ENCODE measurements at regions not wholly inside any gene's neighbourhood (a gene's known extent, or its start where the extent isn't known, plus 50 kb on each side); places are given as distances from the start of the nearest gene placed in this dataset.
A peak's percentile ranks its signal among the peaks of the same experiment; 100 is the strongest.
"Not testable (repeated sequence)": the region's sequence is repeated elsewhere in the genome, so short reads cannot be mapped to it uniquely, and the experiment has no call there.

DNA sequence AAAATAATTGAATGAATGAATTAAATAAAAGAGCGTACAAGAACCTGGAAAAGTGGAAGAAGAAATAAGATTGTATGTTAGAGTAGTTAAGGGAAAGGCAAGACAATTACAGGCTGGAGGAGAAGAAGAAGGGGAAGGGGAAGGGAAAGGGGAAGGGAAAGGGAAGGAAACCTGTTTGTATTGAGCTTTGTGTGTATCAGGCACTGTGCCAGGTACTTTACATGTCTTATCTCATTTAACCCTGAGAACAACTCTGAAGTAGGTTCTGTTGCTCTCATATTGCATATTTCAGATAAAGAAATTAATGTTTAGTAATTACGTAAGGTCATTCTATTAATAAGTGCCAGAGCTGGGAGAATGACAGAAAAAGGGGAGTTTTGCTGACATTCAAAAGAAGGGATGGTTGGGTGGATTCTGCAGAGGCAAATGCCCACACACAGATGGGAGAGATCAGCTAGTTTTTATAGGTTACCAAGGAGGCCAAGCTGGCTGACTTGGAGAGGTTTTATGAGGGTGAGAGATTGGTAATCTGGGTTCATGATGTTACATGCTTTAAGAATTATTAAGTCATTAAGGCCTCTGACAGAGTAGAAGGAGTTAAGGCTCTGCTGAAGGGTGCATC is 92.3 kb upstream of the LCORL start:
- TF ChIP-seq POLR2A (IDR thresholded peaks at IDR 0.05): no peak
- TF ChIP-seq, protein P1, sequence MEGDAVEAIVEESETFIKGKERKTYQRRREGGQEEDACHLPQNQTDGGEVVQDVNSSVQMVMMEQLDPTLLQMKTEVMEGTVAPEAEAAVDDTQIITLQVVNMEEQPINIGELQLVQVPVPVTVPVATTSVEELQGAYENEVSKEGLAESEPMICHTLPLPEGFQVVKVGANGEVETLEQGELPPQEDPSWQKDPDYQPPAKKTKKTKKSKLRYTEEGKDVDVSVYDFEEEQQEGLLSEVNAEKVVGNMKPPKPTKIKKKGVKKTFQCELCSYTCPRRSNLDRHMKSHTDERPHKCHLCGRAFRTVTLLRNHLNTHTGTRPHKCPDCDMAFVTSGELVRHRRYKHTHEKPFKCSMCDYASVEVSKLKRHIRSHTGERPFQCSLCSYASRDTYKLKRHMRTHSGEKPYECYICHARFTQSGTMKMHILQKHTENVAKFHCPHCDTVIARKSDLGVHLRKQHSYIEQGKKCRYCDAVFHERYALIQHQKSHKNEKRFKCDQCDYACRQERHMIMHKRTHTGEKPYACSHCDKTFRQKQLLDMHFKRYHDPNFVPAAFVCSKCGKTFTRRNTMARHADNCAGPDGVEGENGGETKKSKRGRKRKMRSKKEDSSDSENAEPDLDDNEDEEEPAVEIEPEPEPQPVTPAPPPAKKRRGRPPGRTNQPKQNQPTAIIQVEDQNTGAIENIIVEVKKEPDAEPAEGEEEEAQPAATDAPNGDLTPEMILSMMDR (IDR thresholded peaks at IDR 0.05): no peak
- TF ChIP-seq POLR2AphosphoS5 (IDR thresholded peaks at IDR 0.05): peak in 2 of 3 donors; percentile 13 to 27
- no peak overlapping the region for H3K4me3 ChIP-seq
- H3K36me3 ChIP-seq: no peaks in the 10 kb centered on the region
- intact Hi-C loops (cut with DNase I; ENCODE audit: low total_unique reads): no loop called here
- H3K27ac ChIP-seq: no peak overlapping the region
- no peaks in the 10 kb centered on the region for H3K9me3 ChIP-seq
- DNase-seq: peak in 1 of 2 donors; percentile 60
- 59 to 77% (median 67%) methylated on average over 2 of the region's 2 CpGs for WGBS, 5 donors
- peaks cover 0 to 17% (median 5%) of the 10 kb centered on the region in 4 donors for H3K4me1 ChIP-seq
- H3K27me3 ChIP-seq: no peaks in the 10 kb centered on the region

DNA sequence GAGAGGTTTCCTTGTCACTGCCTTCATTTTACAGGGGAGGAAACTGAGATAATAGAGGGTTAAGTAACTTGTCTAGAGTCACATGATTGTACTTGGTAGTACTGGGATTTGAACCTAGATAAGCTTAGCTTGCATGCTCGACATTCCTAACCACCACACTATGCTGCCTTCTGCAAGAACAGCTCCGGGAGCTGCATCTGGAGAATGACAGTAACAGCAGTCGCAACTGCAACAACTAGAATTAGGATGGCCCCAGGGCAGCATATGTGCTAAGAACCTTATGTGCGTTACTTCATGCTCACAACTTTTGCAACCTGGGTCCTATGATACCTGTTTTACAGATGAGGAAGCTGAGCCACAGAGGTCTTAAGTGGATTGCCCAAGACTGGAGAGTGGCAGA is 89.5 kb upstream of the LCORL start:
- Histone ChIP-seq H3K4me3 (no peak overlapping the region), H3K27me3 (no peaks in the 10 kb centered on the region), H3K4me1 (peaks cover 0 to 23% (median 11%) of the 10 kb centered on the region in 4 donors), H3K27ac (no peak overlapping the region), H3K9me3 (no peaks in the 10 kb centered on the region), H3K36me3 (no peaks in the 10 kb centered on the region)
- 69 to 74% (median 70%) methylated on average over 4 of the region's 4 CpGs for WGBS, 5 donors
- intact Hi-C loops (cut with DNase I; ENCODE audit: low total_unique reads): no loop called here
- no peak for DNase-seq
- TF ChIP-seq POLR2AphosphoS5 (IDR thresholded peaks at IDR 0.05): no peak
- TF ChIP-seq EP300 (IDR thresholded peaks at IDR 0.05): no peak
- TF ChIP-seq, protein P1 (IDR thresholded peaks at IDR 0.05): no peak
- no peak for TF ChIP-seq POLR2A (IDR thresholded peaks at IDR 0.05)

GRCh38 chr4:18110099-18110498 is 88.5 kb upstream of the LCORL start:
- TF ChIP-seq POLR2A (IDR thresholded peaks at IDR 0.05) (no peak), POLR2AphosphoS5 (IDR thresholded peaks at IDR 0.05) (no peak), EP300 (IDR thresholded peaks at IDR 0.05) (no peak)
- TF ChIP-seq, protein P1 (IDR thresholded peaks at IDR 0.05): no peak
- intact Hi-C loops (cut with DNase I; ENCODE audit: low total_unique reads): no loop called here
- Histone ChIP-seq H3K27me3 (no peaks in the 10 kb centered on the region), H3K36me3 (no peaks in the 10 kb centered on the region), H3K9me3 (no peaks in the 10 kb centered on the region), H3K27ac (no peak overlapping the region), H3K4me1 (peaks cover 0 to 23% (median 11%) of the 10 kb centered on the region in 4 donors), H3K4me3 (no peak overlapping the region)
- DNase-seq: no peak
- 56 to 67% (median 61%) methylated on average over 6 of the region's 6 CpGs for WGBS, 5 donors

DNA sequence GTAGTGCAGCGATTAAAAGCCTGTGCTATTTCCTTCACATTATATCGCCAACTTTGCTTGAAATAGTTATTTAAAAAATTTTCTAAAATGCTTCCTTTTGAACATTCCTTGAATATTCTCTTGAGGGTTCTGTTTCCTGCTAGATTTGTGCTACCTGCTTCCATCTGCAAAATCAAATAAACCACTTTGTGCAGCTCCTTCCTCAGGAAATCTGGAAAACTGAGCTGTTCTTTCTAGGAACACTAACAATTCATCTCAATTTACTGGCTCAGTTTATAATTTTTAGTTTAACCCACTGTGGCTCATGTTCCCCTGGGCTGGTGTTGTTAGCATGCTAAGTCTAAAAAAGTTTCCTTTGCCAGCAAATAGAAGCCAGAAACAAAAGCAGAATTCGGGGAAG is 88.1 kb upstream of the LCORL start:
- DNase-seq: no peak
- intact Hi-C loops (cut with DNase I; ENCODE audit: low total_unique reads): no loop called here
- 62 to 76% (median 66%) methylated on average over 3 of the region's 3 CpGs for WGBS, 5 donors
- H3K4me3 ChIP-seq: no peak overlapping the region
- H3K36me3 ChIP-seq: no peaks in the 10 kb centered on the region
- peaks cover 0 to 23% (median 11%) of the 10 kb centered on the region in 4 donors for H3K4me1 ChIP-seq
- H3K9me3 ChIP-seq: no peaks in the 10 kb centered on the region
- no peaks in the 10 kb centered on the region for H3K27me3 ChIP-seq
- no peak overlapping the region for H3K27ac ChIP-seq
- TF ChIP-seq EP300 (IDR thresholded peaks at IDR 0.05): no peak
- no peak for TF ChIP-seq POLR2AphosphoS5 (IDR thresholded peaks at IDR 0.05)
- no peak for TF ChIP-seq POLR2A (IDR thresholded peaks at IDR 0.05)
- TF ChIP-seq, protein P1 (IDR thresholded peaks at IDR 0.05): no peak

DNA sequence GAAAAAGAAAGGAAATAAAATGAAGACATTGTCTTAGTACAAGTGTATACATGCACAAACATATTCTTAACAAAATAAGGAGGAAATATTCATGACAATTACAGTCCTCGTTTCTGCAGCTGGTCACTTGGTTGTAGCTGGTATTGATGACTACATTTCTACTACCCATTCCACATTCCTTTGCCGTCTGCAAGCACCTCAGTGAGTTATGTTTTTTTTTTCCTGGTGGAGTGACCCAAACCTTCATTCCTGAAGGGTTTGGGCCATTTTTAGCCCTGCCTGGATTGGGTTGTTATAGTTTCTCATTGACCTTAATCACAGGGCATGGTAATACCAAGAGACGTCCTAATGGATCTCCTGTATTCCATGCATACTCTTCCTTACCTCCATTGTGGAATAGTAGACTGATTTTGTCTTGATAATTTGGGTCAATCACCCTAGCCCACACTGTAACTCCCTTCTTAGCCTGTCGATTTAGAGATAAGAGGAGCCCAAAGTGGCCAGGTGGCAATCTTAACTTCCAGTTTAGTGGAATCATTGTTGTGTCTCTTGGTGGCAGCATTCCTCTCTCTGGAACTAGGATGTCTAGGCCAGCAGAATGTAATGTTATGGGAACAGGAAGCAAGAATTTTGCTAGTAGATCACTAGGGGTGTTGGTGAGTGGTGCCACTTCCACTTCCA is 86.4 kb upstream of the LCORL start:
- H3K9me3 ChIP-seq; H3K27me3 ChIP-seq; H3K36me3 ChIP-seq; DNase-seq; H3K4me3 ChIP-seq; intact Hi-C loops (cut with DNase I; ENCODE audit: low total_unique reads): not testable (repeated sequence)
- Histone ChIP-seq H3K4me1 (peaks cover 0 to 23% (median 7%) of the 10 kb centered on the region in 4 donors), H3K27ac (peak overlapping the region in 1 of 5 donors; percentile 65)
- WGBS, 5 donors: 61 to 72% (median 63%) methylated on average over 4 of the region's 4 CpGs
